ENCODE measurements at regions not wholly inside any gene's neighbourhood (a gene's known extent, or its start where the extent isn't known, plus 50 kb on each side); places are given as distances from the start of the nearest gene placed in this dataset.

DNA sequence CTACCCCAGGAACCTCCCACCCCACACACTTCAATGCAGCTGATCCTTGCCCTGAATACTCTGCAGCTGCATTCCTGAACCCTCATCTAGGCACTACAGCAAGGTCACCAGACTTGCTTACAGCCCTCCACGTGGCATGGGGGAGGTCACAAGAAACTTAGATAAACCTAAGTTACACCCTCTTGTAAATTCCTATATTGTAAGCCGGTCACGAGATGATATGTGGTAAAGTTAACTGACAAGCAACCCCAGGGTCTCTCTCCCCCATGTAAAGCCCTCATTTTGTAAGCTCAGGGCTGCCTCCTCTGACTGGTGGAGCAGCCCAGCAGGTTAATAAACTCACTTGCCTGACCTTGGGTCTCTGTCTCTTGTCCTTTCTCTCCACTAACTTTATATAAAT lies 570.7 kb downstream of the PCDH7 start:
- DNase-seq (ENCODE audit: low read depth) = no peak
- H3K4me3 ChIP-seq (ENCODE audit: low read depth, low read length) = no peak overlapping the region

DNA sequence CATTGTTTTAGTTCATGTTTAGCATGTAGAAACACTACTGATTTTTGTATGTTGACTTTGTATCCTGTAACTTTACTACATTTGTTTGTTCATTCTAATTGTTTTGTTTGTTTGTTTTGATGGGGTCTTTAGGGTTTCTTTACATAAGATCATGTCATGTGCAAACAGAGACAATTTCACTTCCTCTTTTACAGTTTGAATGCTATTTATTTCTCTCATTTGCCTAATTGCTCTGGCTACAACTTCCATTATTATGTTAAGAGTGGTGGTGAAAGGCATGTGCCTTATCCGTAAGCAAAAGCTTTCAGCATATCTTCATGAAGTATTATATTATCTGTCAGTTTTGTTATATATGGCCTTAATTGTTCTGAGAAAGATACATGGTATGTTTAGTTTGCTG lies 571.1 kb downstream of the PCDH7 start:
- DNase-seq (ENCODE audit: low read depth) = no peak
- H3K4me3 ChIP-seq (ENCODE audit: low read depth, low read length) = no peak overlapping the region

DNA sequence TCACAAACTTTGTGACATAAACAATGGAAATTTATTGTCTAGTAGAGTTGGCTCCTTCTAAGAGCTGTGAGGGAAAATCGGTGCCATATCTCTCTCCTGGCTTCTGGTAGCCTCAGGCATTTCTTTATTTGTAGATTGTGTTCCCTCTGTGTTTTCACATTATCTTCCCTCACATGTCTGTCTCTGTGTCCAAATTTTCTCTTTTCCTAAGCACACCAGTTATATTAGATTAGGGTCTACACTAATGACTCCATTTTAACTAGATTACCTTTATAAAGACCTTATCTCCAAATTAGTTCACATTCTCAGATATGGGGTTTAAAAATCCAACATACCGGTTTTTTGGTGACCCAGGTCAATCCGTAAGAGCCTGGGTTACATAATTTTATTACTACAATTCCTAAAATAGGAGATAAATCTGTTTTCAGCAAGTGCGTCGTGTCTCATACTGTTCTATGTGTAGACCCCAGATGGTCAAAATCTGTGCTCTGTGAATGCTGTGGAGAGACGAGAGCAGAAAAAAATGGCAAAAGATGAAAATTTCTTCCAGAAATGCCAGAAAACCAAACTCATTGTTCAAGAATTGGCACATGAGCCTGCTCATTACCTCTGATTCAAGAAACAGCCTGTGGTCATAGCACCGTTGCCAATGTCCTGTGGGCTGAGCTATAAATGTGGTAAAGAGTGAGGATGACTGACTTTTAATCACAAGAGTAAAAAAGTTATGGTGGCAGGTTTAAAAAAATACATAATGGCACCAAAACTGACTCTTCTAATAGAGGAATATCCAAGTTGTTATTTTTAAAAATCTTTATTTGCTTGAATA lies 574.7 kb downstream of the PCDH7 start:
- no peak overlapping the region for H3K4me3 ChIP-seq (ENCODE audit: low read depth, low read length)
- DNase-seq (ENCODE audit: low read depth) = no peak

DNA sequence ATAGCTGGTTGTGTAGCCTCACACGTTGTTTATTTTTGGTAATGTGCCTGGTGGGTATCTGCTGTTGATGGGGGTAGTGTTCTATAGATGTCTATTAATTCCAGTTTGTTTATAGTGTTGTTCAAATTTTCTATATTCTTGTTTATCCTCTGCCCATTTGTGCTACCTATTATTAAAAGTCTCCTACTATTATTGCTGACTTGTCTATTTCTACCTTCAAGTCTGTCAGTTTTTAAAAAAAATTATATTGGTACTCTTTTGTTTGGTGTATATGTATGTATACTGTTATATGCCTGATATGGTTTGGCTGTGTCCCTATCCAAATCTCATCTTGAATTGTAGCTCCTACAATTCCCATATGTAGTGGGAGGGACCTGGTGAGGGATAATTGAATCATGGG lies 578.6 kb downstream of the PCDH7 start:
- DNase-seq (ENCODE audit: low read depth) = no peak
- no peak overlapping the region for H3K4me3 ChIP-seq (ENCODE audit: low read depth, low read length)

DNA sequence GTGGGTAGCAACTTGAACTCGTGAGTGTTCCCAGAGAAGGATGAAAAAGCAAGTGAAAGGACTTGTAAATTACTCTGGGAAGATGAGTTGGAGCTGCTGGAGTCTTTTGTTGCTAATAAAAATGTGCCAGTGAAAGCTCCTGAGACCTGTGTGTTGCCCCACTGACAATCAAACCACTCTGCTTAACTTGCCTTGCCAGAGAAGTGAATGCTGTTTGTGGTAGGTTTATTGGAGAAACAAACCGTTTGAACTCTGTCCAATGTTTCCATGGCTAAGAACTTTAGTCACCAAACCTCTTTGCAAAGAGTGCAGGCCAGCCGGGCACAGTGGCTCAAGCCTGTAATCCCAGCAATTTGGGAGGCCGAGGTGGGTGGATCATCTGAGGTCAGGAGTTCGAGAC lies 586.9 kb downstream of the PCDH7 start:
- H3K4me3 ChIP-seq (ENCODE audit: low read depth, low read length) = no peak overlapping the region
- no peak for DNase-seq (ENCODE audit: low read depth)

DNA sequence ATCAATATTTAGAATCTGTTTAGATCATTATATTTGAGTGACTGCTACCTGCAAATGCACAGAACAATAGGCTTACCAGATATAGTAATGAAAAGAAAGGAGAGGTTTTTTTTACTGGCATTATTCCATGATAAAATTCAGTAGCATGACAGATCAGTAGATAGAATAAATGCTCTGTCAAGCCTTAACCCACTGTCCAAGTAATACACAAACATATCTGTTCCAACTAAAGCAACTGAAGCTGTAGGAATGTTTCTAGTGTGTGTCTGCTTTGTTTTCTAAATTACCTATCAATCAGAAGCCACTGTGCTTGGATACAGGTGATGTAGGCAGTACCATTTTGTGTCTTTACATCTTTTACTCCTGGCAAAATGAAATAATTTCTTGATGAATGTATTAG lies 604.6 kb downstream of the PCDH7 start:
- no peak overlapping the region for H3K4me3 ChIP-seq (ENCODE audit: low read depth, low read length)
- DNase-seq (ENCODE audit: low read depth) = no peak

DNA sequence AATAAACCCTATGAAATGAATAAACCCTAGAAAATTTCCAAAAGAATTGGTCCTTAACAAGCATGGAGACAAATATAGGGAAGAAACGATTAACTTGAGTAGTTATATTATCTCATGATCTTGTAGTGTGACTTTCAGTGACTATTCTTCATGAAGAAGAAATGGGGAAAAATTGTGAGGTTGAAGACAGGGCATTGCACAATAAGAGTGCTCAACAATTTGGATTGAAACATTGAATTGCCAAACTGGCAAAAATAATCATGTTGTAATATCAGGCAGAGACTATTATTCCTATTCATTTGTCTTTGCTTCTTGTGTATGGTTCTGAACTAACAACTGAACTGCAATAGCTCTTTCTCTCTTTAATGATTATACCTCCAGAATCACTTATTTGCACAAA lies 605.1 kb downstream of the PCDH7 start:
- H3K4me3 ChIP-seq (ENCODE audit: low read depth, low read length) = no peak overlapping the region
- DNase-seq (ENCODE audit: low read depth) = no peak

DNA sequence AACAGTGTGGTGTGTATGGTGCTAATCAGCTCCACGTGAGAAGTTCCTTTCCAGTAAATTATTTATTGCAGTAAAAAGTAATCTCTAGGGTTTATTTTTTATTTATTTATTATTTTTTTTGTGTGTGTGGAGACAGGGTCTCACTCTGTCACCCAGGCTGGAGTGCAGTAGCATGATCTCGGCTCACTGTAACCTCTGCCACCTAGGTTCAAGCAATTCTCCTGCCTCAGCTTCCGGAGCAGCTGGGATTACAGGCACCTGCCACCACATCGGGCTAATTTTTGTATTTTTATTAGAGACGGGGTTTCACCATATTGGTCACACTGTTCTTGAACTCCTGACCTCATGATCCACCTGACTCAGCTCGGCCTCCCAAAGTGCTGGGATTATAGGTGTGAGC lies 606.9 kb downstream of the PCDH7 start:
- H3K4me3 ChIP-seq (ENCODE audit: low read depth, low read length) = no peak overlapping the region
- no peak for DNase-seq (ENCODE audit: low read depth)

DNA sequence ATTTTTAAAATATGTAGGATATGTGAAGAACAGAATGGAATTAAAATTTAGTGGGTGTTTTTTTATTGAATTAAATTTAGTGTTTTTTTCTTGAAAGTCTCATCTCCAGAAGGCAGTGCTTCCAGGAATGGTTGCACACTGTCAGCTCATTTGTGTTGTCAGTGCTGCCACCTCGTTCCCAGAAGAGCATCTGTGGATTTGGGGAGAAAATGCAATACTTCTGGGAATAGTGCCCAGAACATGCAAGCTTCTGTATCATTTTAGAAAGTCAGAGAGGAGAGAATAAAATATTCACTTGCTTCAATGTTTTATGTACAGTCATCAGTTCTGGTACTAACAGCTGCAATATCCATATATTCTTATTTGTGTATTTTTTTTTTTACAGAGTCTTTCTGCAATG lies 608.8 kb downstream of the PCDH7 start:
- H3K4me3 ChIP-seq (ENCODE audit: low read depth, low read length) = no peak overlapping the region
- DNase-seq (ENCODE audit: low read depth) = no peak

DNA sequence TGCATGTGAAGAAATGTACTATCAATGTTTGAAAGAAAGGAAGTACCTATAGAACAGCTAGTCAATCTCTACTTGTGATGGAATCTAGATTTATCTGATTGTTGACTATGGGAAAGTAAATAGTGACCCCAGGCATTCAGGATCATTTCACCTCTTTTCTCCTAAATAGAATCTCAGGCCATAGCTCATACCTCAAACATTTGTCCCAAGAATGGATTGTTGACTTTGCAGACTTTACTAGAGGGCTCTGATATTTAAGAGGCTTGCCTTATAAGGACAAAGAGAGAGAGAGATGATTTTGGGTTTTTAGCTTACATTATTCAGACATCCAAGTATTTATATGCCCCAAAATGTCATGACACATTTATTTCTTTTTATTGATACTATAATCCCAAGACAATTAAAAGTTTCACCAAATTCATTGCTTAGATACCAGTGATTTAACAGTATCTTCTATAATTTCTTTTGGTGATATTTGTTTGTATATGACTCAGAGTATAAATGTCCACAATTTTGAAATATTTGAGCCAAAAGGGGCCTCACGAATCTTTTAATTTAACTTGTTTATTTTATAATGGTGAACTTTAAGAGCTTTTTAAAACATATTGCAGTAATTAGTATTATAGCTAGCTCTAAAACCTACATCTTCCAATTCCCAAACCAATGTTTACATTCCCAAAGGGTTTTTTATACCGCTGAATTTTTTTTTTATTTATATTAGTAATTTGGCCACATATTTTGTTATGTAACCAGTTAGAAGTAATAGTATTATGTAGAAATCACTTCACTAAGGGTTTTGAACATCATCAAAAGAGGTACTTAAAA lies 614.1 kb downstream of the PCDH7 start:
- no peak for DNase-seq (ENCODE audit: low read depth)
- H3K4me3 ChIP-seq (ENCODE audit: low read depth, low read length) = no peak overlapping the region

DNA sequence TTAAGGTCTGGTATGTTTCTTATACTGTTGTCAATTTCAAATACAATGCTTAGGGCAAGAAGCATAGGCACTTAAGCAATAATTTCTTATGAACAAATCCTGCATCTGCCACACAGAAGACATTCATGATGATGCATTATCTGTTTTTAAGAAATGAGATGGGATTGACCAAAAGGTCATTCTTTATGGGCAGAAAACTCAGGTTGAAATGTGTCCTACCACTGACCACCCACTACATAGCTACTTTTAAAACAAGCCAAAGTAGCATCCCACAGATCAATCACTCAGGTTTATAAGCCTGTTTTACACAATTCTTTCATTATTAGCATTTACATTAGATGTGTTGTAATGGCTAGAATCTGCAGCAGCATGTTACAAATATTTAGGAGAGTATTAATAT lies 617.8 kb downstream of the PCDH7 start:
- H3K4me3 ChIP-seq (ENCODE audit: low read depth, low read length) = no peak overlapping the region
- no peak for DNase-seq (ENCODE audit: low read depth)

DNA sequence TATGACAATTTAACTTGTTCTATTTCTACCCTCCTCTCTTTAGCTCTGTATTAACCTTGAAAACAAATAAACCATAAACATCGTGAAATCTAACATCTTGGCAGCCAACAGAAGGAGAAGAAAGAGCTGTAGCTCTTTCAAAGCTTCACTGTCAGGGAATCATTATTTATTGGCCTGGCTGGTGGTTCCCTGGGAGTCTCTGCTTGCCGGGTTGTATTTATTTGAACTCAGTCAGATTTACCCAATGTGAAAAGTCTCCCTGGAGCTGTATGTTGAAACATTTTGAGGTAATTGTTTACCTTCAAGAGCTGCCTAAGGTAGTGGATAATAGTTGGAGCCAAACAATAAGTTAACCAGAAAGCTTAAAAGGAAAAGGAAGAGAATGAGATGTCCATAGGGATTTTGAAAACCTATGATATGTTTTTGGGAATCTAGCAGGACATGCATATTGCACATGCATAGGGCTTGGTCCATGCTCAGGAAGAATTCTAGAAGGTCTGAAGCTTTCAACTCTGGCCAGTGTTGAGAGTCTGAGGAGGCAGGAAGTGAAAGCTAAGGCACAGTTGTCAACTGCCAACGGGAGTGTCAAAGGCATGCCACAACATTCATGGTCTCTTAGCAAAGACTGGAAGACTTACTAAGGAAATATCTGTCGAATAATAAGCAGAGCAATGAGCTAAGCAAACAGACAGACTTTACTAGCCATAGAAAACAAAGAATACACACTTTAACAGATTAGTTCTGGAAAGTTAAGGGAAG lies 621.6 kb downstream of the PCDH7 start:
- DNase-seq (ENCODE audit: low read depth) = no peak
- H3K4me3 ChIP-seq (ENCODE audit: low read depth, low read length) = no peak overlapping the region

DNA sequence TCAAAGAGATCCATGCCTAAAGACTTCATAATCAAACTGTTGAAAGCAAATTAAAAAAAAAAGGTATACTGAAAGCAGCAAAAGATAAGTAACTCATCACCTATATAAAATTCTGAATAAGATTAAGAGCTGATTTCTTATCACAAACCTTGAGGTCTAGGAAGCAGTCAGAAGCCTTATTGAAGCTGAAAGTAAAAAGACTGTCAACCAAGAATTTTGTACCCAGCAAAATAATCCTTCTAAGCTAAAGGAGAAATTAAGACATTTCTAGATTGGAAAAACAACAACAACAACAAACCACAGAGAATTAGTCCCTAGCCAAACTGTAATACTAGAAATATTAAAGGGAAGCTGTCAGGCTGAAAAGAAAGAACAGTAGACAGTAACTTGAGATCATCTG lies 622.9 kb downstream of the PCDH7 start:
- no peak overlapping the region for H3K4me3 ChIP-seq (ENCODE audit: low read depth, low read length)
- DNase-seq (ENCODE audit: low read depth) = no peak

DNA sequence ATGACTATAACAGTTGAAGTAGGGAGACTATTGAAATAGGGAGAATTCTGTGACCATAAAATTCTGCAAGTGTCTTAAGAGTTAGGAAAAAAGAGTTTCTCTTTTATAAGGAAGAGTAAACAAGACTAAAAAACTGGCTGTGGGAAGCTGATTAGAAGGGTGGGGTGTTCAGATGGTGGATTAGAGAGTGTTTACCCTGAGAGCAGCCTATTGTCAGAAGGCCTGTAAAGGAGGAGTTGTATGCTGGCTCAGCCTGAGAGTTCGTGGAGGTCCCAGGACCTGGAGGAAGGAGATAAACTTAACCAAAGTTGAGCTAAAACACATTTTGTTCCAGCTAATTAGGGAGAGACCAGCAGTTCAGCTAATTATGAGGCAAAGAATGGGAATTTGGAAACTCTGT lies 629.7 kb downstream of the PCDH7 start:
- DNase-seq (ENCODE audit: low read depth) = no peak

DNA sequence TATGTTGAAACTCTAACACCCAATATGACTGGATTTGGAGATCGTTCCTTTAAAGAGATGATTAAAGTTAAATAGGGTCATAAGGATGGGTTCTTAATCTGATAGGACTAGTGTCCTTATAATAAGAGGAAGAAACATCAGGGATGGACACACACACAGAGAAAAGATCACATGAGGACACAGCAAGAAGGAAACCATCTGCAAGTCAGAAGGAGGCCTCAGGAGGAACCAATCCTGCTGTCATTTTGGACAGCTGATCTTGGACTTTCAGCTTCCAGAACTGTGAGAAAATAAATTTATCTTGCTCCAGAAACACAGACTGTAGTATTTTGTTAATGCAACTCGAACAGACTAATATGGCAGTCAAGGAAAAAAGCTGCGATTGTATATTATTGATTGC lies 631.5 kb downstream of the PCDH7 start:
- H3K4me3 ChIP-seq (ENCODE audit: low read depth, low read length) = no peak overlapping the region
- DNase-seq (ENCODE audit: low read depth) = no peak

More for the DNA sequence above, 629.7 kb downstream of the PCDH7 start:
- no peak overlapping the region for H3K4me3 ChIP-seq (ENCODE audit: low read depth, low read length)

DNA sequence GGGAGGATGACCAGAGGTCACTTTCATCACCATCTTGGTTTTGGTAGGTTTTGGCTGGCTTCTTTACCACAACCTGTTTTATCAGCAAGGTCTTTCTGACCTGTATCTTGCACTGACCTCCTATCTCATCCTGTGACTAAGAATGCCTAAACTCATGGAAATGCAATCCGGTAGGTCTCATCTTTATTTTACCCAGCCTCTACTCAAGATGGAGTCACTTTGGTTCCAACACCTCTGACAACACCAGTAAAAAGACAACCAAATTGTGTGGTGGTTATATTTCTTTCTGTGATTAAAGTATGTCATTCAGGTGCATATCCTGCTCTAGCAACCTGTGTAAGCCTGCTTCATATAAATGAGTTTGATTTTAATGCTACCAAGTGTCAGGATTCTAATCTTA lies 636.7 kb downstream of the PCDH7 start:
- no peak overlapping the region for H3K4me3 ChIP-seq (ENCODE audit: low read depth, low read length)

DNA sequence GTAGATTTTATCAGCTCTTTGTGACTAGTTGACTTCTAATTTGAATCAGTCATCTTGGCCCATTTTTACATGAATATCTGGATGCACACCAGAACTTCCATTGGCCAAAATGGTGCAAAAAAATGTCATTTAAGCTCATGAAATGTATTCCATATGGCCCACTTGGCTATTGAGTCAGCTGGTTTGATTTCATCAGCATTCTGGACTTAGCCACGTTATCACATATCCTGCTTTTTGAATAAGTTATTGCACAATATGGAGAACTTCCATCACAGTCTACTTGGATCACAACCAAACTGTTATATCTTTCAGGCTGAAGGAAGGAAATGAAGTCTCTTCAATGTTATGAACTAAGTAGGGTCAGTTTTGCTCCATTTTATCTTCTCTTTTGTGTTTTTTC lies 640.6 kb downstream of the PCDH7 start:
- peak; percentile 90 for DNase-seq (ENCODE audit: low read depth)
- H3K4me3 ChIP-seq (ENCODE audit: low read depth, low read length) = no peak overlapping the region

More for the DNA sequence above, 636.7 kb downstream of the PCDH7 start:
- DNase-seq (ENCODE audit: low read depth) = no peak

DNA sequence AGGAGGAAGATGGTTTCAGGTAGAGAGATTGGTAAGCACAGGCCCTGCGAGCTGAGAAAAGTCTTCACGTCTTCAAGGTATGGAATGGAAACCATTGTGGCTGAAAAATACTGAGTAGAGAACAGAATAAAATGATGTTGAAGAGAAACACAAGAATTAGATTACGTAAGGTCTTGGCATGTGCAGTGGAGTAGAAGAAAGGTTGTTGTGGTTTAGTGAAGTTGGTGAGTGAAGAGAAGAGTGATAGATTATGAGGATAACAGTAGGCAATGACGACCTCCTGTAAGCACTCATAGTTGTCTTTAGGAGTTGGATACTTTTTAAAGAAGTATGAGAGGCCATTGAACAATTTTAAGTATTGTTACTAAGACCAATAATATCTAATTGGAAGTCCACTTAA lies 642.6 kb downstream of the PCDH7 start:
- no peak overlapping the region for H3K4me3 ChIP-seq (ENCODE audit: low read depth, low read length)
- peak; percentile 24 for DNase-seq (ENCODE audit: low read depth)

DNA sequence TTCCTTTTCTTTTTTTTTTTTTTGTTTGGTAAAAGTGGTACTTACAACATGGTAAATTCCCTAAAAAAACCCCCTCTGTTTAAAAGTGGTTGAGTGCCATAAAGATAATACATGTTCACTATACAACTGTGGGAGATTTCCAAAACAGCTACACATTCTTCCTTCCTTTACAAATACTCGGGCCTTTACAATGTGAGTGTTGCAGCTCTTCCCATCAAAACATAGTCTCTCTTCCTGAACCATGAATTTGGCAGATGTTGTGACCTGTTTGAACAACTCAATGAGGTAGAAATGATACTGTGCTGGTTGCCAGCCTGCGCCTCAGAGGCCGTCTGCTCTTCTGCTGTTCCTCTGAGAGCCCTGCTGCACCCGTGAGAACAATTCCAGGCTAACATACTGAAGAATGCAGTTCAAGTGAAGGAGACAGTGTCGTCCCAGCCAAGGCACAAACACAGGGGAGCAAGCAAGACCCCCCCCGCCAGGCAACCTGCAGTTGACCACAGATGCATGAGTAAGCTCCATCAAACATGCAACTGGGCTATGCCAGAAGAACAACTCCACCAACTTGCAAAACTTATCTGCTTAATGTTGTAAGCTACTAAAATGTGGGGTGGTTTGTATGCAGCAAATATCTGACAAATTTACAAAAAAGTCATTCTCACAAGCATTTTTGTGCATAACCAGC lies 645.0 kb downstream of the PCDH7 start:
- DNase-seq (ENCODE audit: low read depth) = no peak
- no peak overlapping the region for H3K4me3 ChIP-seq (ENCODE audit: low read depth, low read length)

DNA sequence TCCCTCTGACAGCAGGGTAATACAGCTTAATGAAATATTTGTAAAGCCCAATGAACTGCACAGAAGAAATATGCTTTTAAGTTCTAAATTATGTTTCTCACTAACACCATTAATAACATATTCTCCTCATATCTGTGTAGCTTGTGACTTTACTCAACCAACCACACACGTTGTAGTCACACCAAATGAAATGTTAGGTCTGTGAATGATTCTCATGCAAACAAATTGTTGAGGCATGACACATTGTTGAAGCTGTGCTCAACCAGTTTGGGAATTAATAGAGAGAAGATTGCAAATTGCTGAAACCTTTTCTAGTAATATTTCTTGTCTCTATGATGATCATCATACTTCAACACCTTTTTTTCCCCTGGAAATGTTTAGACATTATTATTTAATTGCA lies 645.9 kb downstream of the PCDH7 start:
- no peak overlapping the region for H3K4me3 ChIP-seq (ENCODE audit: low read depth, low read length)
- peak; percentile 10 for DNase-seq (ENCODE audit: low read depth)
